ENCODE measurements at regions not wholly inside any gene's neighbourhood (a gene's known extent, or its start where the extent isn't known, plus 50 kb on each side); places are given as distances from the start of the nearest gene placed in this dataset.

- TF ChIP-seq POLR2A (IDR thresholded peaks at IDR 0.05; ENCODE audit: low read depth, low read length), result no peak
- no peak for TF ChIP-seq POLR2AphosphoS5 (IDR thresholded peaks at IDR 0.05; ENCODE audit: low read depth, low read length)
These were observed 153.5 kb upstream of the FOXF1 start for GRCh38 chr16:86356804-86357203.
